GM03348 (cell line): ENCODE measurements at regions not wholly inside any gene's neighbourhood (a gene's known extent, or its start where the extent isn't known, plus 50 kb on each side); places are given as distances from the start of the nearest gene placed in this dataset.
"Not testable (repeated sequence)": the region's sequence is repeated elsewhere in the genome, so short reads cannot be mapped to it uniquely, and the experiment has no call there.

Source experiments
- DNase-seq: peaks from one replicate; pipeline ENCODE4 v3.0.0; 2012; ENCODE audit warnings: low spot score

DNA sequence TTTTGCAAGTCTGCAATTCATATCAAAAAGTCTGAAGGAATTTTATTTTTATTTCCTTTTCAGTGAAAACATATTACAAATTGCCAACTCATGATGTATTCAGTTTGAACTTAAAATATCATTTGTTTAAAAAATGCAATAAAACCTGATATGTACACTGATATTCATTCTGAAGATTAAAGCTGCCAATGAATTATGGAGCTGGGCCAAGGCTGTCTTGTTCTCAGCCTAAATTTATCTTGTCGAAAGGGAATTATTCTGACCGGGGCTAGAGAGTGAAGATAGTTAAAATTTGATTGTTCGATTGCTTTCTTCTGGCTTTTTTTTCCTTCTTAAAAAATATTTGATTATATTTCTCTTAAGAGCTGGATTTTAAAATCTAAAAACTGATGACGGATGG, 54.0 kb upstream of the RBFOX1 start:
- no peak for DNase-seq

GRCh38 chr16:7272567-7273158, 60.0 kb upstream of the RBFOX1 start:
- no peak for DNase-seq

DNA sequence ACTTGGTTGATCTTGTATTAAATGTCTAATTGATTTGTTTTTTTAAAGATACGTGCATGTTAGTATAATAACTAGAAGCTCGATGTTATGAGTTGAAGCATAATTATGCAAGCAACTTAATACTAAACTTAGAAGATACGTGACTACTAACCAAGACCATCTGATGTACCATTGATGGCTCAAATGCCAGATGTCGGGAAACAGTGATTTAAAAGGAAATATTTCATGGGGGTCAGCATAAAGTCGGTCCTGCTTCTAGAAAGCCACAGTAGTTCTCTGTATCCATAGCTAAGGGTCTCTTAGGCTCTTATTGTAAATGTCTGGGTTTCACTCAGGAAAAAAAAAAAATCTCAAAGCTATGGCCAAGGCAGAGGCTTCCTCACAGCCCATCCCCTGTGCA, 61.2 kb upstream of the RBFOX1 start:
- no peak for DNase-seq

- no peak for DNase-seq
These were observed 61.8 kb upstream of the RBFOX1 start for GRCh38 chr16:7270823-7271222.

DNA sequence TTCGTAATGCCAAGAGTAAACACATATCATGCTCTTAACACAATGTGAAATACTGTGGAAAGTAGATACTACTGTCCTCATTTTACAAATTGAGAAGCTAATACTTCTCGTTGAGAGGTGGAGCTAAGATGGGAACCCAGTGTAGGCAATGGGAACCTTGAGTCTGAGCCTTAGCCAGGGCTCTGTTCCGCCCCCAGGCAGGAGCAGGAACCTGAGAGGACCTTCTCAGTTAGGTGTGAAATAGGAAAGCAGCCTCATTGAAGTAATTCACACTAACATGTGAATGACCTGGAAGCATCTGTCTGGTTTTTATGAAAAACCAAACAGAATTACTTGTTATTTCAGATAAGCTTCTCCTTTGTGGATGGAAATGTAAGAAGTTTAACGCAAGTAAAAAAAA, 62.6 kb upstream of the RBFOX1 start:
- no peak for DNase-seq

- peak; percentile 36 for DNase-seq
These were observed 64.5 kb upstream of the RBFOX1 start for GRCh38 chr16:7268182-7268581.

GRCh38 chr16:7257016-7257415, 75.6 kb upstream of the RBFOX1 start:
- DNase-seq = no peak

- DNase-seq = no peak
These were observed 86.1 kb upstream of the RBFOX1 start for GRCh38 chr16:7246578-7246977.

GRCh38 chr16:7239547-7239946, 93.1 kb upstream of the RBFOX1 start:
- DNase-seq = no peak

GRCh38 chr16:7236824-7237410, 95.7 kb upstream of the RBFOX1 start:
- no peak for DNase-seq

DNA sequence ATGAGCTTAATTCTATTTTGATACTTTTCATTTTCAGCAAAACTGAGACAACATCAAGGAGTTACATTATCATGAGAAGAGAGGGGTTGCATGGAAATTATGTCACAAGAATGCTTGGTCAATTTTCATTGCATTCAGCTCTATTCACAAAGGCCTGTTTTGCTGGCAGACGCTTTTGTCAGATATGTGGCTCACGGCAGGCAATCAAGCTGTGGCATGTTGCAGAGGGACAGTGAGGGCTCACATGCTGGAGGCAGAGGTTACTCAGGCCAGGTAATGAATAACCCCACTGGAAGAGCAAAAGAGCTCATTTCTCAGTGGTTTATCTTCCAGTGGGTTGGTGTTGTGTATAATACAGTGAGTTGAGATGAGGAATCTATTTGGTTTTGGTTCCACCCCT, 98.7 kb upstream of the RBFOX1 start:
- DNase-seq = no peak

GRCh38 chr16:7231762-7232161, 100.9 kb upstream of the RBFOX1 start:
- DNase-seq = no peak

DNA sequence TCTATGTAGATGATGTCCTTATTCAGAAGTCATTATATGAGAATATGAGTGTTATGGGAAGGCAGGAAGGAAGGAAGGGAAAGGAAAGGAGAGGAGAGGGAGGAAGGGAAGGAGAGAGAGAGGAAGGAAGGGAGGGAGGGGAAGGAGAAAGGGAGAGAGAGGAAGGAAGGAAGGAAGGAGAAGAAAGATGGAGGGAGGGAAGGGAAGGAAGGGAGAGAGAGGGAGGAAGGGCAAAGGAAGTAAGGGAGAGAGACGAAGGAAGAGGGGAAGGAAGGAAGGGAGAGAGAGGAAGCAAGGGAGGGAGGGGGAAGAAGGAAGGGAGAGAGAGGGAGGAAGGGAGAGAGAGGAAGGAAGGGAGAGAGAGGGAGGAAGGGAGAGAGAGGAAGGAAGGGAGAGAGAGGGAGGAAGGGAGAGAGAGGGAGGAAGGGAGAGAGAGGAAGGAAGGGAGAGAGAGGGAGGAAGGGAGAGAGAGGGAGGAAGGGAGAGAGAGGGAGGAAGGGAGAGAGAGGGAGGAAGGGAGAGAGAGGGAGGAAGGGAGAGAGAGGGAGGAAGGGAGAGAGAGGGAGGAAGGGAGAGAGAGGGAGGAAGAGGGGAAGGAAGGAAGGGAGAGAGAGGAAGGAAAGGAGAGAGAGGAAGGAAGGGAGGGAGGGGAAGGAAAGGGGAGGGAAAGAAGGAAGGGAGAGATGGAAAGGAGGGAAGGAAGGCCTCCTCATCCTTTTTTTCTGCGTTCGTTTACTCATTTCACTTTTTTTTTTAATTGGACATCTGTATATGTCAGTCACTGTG, 103.0 kb upstream of the RBFOX1 start:
- DNase-seq = not testable (repeated sequence)

DNA sequence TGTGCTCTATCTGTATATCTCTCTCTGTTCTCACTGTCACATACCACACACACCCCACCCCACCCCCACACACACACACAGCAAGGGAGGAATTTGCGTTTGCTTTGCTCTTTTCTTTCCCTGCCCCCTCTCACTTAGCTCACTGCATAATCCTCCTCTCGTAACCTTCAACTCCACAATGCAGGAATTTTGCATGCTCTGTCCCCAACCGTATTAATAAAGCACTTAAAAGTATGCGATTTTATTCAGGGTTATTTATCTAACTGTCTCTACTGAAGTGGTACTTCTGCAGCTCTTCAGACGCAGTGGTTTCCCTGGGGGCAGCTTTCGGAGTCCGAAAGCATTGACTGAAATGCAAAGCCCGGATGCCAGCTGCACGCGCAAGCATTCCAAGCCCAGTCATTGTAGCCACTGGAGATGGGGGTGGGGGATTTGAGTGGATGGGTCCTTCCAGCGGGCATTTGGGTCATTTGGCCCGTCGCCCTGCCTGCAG, 105.4 kb upstream of the RBFOX1 start:
- no peak for DNase-seq

- no peak for DNase-seq
These were observed 111.5 kb upstream of the RBFOX1 start for GRCh38 chr16:7221157-7221556.

- no peak for DNase-seq
These were observed 113.7 kb upstream of the RBFOX1 start for GRCh38 chr16:7218936-7219335.

- DNase-seq = no peak
These were observed 114.8 kb upstream of the RBFOX1 start for GRCh38 chr16:7217797-7218196.

DNA sequence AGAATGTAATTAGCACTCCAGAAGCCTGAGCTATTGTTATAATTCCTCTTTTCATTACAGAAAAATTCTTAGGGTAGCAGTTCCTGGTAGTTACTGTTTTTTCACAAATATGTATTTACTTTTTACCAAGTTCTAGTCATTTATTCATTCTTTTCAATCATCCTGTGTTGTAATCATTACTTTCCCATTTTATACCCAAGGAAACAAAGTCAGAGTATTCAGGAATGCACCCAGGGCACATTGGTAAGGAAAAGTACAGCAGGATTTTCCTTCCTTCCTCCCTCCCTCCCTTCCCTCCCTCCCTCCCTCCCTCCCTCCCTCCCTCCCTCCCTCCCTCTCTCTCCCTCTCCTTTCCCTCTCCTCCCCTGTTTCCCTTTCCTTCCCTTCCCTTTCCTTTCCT, 115.9 kb upstream of the RBFOX1 start:
- DNase-seq = no peak

DNA sequence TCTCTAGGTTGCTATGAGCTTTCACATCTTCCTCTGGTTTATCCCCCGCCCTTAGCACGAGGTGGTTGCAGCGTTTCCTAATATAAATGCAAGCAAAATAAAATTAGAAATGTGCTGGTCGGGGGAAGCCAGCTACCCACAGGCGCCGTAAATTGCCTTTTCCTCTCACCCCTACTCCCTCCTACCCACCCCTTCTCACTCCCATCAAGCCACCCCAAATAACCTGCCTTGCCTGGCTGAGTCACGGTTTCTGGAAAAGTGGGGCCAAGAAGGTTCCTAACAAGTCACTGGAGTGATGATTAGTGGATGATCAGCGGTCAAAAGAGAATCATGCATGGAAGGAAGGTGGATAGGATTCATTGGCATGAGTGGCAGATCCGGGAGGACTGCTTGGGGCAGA, 120.9 kb upstream of the RBFOX1 start:
- DNase-seq = no peak

GRCh38 chr16:7209598-7209997, 123.0 kb upstream of the RBFOX1 start:
- DNase-seq = no peak

DNA sequence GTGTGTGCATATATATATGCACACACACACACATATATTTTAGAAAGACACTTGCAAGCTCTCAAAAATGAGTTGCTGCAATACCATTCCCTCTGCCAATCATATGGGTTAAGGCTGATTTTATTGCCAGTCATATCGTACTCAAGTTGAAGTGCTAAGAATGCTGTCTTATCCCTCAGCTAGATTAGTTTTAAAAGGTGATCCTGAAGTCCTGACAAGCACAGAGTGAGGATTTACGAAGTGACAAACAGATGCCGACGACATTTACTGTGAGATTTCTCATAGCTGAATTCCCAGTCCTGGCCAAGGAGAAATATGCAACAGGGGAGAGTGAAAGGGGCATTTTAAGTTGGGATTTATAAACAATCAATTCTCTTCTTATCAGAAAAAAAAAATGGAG, 126.2 kb upstream of the RBFOX1 start:
- DNase-seq = no peak

DNA sequence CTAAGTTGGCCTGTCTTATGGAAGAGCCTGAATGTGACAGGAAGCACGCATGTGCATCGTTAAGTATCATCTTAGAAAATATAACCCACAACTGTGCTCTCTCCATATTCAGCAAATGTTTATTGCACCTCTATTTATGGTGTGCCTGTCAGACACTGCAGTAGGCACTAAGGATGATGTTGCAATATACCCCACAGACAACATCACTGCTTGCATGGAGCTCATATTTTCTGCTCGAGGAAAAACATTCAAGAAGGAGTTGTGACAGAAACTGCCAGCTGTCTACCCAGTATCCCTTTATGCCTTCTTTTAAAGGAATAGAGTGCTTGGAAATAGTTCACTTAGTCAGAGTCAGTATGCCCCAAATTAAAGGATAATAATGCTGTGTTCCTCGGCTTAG, 132.3 kb upstream of the RBFOX1 start:
- no peak for DNase-seq

DNA sequence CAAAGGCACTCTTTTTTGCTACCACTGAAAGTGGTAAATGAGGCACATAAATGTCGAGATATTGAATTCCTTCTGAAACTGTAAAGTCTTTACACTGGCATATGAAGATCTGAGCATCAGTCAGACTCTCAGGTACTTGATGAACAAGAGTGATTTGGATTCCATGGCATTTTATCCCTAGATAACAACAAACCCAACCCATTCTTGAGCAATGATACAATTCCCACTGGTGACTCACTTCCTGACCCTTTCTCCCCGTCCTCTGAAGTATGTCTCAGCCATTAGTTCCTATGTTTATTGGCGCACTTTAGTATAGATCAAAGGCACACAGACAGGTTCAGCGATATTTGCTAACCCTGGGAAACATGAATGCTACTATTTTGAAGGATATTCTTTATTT, 147.0 kb upstream of the RBFOX1 start:
- no peak for DNase-seq

GRCh38 chr16:7185165-7185564, 147.5 kb upstream of the RBFOX1 start:
- no peak for DNase-seq
